ENCODE measurements at regions not wholly inside any gene's neighbourhood (a gene's known extent, or its start where the extent isn't known, plus 50 kb on each side); places are given as distances from the start of the nearest gene placed in this dataset.
"Not testable (repeated sequence)": the region's sequence is repeated elsewhere in the genome, so short reads cannot be mapped to it uniquely, and the experiment has no call there.

- DNase-seq, result no peak
Observed at GRCh38 chr5:36392186-36392585, 90.5 kb upstream of the RANBP3L start.

GRCh38 chr5:36392818-36393217 lies 91.1 kb upstream of the RANBP3L start:
- DNase-seq, result no peak

- no peak for DNase-seq
Observed at GRCh38 chr5:36393656-36394428, 92.1 kb upstream of the RANBP3L start.

GRCh38 chr5:36395260-36395659 lies 93.6 kb upstream of the RANBP3L start:
- no peak for DNase-seq

- DNase-seq, result not testable (repeated sequence)
Observed at GRCh38 chr5:36395947-36396346, 94.2 kb upstream of the RANBP3L start.

GRCh38 chr5:36396640-36397039 lies 94.9 kb upstream of the RANBP3L start:
- no peak for DNase-seq

- DNase-seq, result no peak
Observed at GRCh38 chr5:36397901-36398536, 96.3 kb upstream of the RANBP3L start.

GRCh38 chr5:36402512-36402906 lies 100.8 kb upstream of the RANBP3L start:
- no peak for DNase-seq

- no peak for DNase-seq
Observed at GRCh38 chr5:36403632-36404311, 102.1 kb upstream of the RANBP3L start.

- no peak for DNase-seq
Observed at GRCh38 chr5:36406023-36406422, 104.3 kb upstream of the RANBP3L start.

GRCh38 chr5:36407396-36407795 lies 105.7 kb upstream of the RANBP3L start:
- DNase-seq, result no peak

GRCh38 chr5:36409711-36410110 lies 108.0 kb upstream of the RANBP3L start:
- not testable (repeated sequence) for DNase-seq

GRCh38 chr5:36410672-36411071 lies 109.0 kb upstream of the RANBP3L start:
- DNase-seq, result not testable (repeated sequence)

GRCh38 chr5:36414869-36415282 lies 113.2 kb upstream of the RANBP3L start:
- no peak for DNase-seq

- no peak for DNase-seq
Observed at GRCh38 chr5:36416605-36417004, 114.9 kb upstream of the RANBP3L start.

GRCh38 chr5:36417221-36417620 lies 115.5 kb upstream of the RANBP3L start:
- no peak for DNase-seq

GRCh38 chr5:36417668-36418067 lies 116.0 kb upstream of the RANBP3L start:
- DNase-seq, result no peak

GRCh38 chr5:36418152-36418979 lies 116.7 kb upstream of the RANBP3L start:
- DNase-seq, result no peak

GRCh38 chr5:36421256-36421655 lies 119.6 kb upstream of the RANBP3L start:
- no peak for DNase-seq

GRCh38 chr5:36422952-36423351 lies 121.2 kb upstream of the RANBP3L start:
- no peak for DNase-seq

- no peak for DNase-seq
Observed at GRCh38 chr5:36423578-36424307, 122.0 kb upstream of the RANBP3L start.

- DNase-seq, result not testable (repeated sequence)
Observed at GRCh38 chr5:36426070-36426469, 124.4 kb upstream of the RANBP3L start.
